HepG2 (cell line): ENCODE measurements at regions not wholly inside any gene's neighbourhood (a gene's known extent, or its start where the extent isn't known, plus 50 kb on each side); places are given as distances from the start of the nearest gene placed in this dataset.

Source experiments
- ATAC-seq: fragments of 200-7000 bp; cut with Tn5 transposase; 3 replicates; pipeline ENCODE4 v1.9.1; 2020; ENCODE audit warnings: mild to moderate bottlenecking, moderate library complexity
- BruUV-seq: library from RNA; stranded (reverse); fragments of 400-500 nt; replicated peaks from 2 replicates; lab custom pipeline; 2021; lab: Mats Ljungman, UMichigan
- CTCF ChIA-PET: fragments of 300-600 bp; formaldehyde crosslinking; extraction: SDS; loops from one replicate; lab custom pipeline; 2021; ENCODE audit warnings: low total read pairs, inconsistent platforms, low intra/inter-chr PET ratio; lab: Yijun Ruan, JAX
- POLR2A ChIA-PET: fragments of 350-600 bp; sonication (Branson Sonifier 250); formaldehyde crosslinking; loops from one replicate; lab custom pipeline; 2020; ENCODE audit warnings: antibody characterized with exemption, inconsistent platforms; lab: Yijun Ruan, JAX
- DNase-seq: peaks from one replicate; pipeline ENCODE4 v3.0.0-alpha.2; 2015; ENCODE audit warnings: low spot score
- FAIRE-seq: peaks from 3 replicates; lab custom pipeline; 2011; peaks lifted over from hg19 to GRCh38; lab: Jason Lieb, UNC
- H2AFZ ChIP-seq: one replicate; pipeline ENCODE4 v1.6.1; 2011; ENCODE audit warnings: low read length, inconsistent platforms
- H3K27ac ChIP-seq: fragments of 300-600 bp; 3 replicates; pipeline ENCODE4 v1.8.0; 2011; ENCODE audit warnings: mixed run types, mild to moderate bottlenecking, mixed read lengths, low read length, inconsistent platforms; ENCODE audit not compliant: insufficient read depth; ENCODE audit errors: extremely low read length
- H3K27me3 ChIP-seq, 2 experiments: fragments of 200-600 bp in 1 of 2; 2 replicates in 1 of 2; 3 replicates in 1 of 2; pipeline versions ENCODE4 v1.6.0 to v1.8.0; 2011; ENCODE audit warnings: low read length in 2 of 2, mild to moderate bottlenecking in 2 of 2, moderate library complexity in 2 of 2, inconsistent platforms in 1 of 2; ENCODE audit not compliant: insufficient read depth in 2 of 2, control insufficient read depth in 1 of 2
- H3K36me3 ChIP-seq, 2 experiments: fragments of 200-600 bp in 1 of 2; replicated peaks in 1 of 2; 2 replicates in 1 of 2; 3 replicates in 1 of 2; pipeline versions ENCODE4 v1.5.1 to v1.8.0; 2011; ENCODE audit warnings: low read length in 2 of 2, inconsistent platforms in 1 of 2; ENCODE audit not compliant: insufficient read depth in 2 of 2, control insufficient read depth in 1 of 2
- H3K4me1 ChIP-seq: 2 replicates; pipeline ENCODE4 v1.5.1; 2012; ENCODE audit warnings: low read length, inconsistent platforms; ENCODE audit not compliant: insufficient read depth
- H3K4me2 ChIP-seq: 2 replicates; pipeline ENCODE4 v1.6.0; 2011; ENCODE audit warnings: low read depth, low read length, inconsistent platforms
- H3K4me3 ChIP-seq, 3 experiments: fragments of 200-600 bp in 1 of 3; sonication (generic), shearing (Covaris generic) in 1 of 3; replicated peaks in 1 of 3; 2 replicates each; pipeline ENCODE4 v1.5.1; 2011 to 2016; ENCODE audit warnings: low read length in 3 of 3, inconsistent platforms in 2 of 3, low read depth in 2 of 3, mild to moderate bottlenecking in 2 of 3, control low read depth in 1 of 3, mixed read lengths in 1 of 3; ENCODE audit not compliant: insufficient read depth in 1 of 3
- H3K79me2 ChIP-seq: one replicate; pipeline ENCODE4 v1.6.1; 2011; ENCODE audit warnings: low read length, inconsistent platforms; ENCODE audit not compliant: insufficient read depth
- H3K9ac ChIP-seq: 2 replicates; pipeline ENCODE4 v1.6.0; 2011; ENCODE audit warnings: mild to moderate bottlenecking, low read depth, low read length, inconsistent platforms; ENCODE audit not compliant: insufficient read depth
- H3K9me3 ChIP-seq: 2 replicates; pipeline ENCODE4 v1.5.1; 2012; ENCODE audit warnings: mild to moderate bottlenecking, low read length
- H4K20me1 ChIP-seq: 2 replicates; pipeline ENCODE4 v1.6.0; 2011; ENCODE audit warnings: inconsistent platforms, mild to moderate bottlenecking, low read length, moderate library complexity; ENCODE audit not compliant: insufficient read depth
- IKZF4 ChIP-seq: sonication (generic); formaldehyde crosslinking; IDR thresholded peaks from 2 replicates; pipeline ENCODE4 v1.5.1; 2020; ENCODE audit warnings: borderline replicate concordance, mild to moderate bottlenecking, low read depth, missing genetic modification reagents; ENCODE audit errors: not compliant biosample characterization
- JUN ChIP-seq: sonication (generic); formaldehyde crosslinking; IDR thresholded peaks from 2 replicates; pipeline ENCODE4 v1.4.0; 2020; ENCODE audit warnings: mild to moderate bottlenecking, missing genetic modification reagents
- LCORL ChIP-seq, 2 experiments: fragments of 450-650 bp in 1 of 2; sonication (generic) in 1 of 2; formaldehyde crosslinking in 1 of 2; IDR thresholded peaks; 2 replicates each; pipeline versions ENCODE4 v1.5.0 to v1.6.1; 2017 to 2020; ENCODE audit warnings: antibody characterized with exemption in 1 of 2, missing genetic modification reagents in 1 of 2
- MATR3 ChIP-seq: sonication (generic); formaldehyde crosslinking; IDR thresholded peaks from 2 replicates; pipeline ENCODE4 v1.4.0; 2020; ENCODE audit warnings: missing genetic modification reagents
- TP53 ChIP-seq: sonication (generic); formaldehyde crosslinking; conservative IDR thresholded peaks from 2 replicates; pipeline ENCODE4 v1.4.0; 2020; ENCODE audit warnings: missing genetic modification reagents
- ZNF205 ChIP-seq: IDR thresholded peaks from 2 replicates; pipeline ENCODE4 v1.6.1; 2018; ENCODE audit warnings: missing biosample characterization, missing genetic modification reagents
- ZNF30 ChIP-seq: sonication (generic); formaldehyde crosslinking; IDR thresholded peaks from 2 replicates; pipeline ENCODE4 v1.5.0; 2020; ENCODE audit warnings: mild to moderate bottlenecking, missing genetic modification reagents
- ZNF546 ChIP-seq: sonication (generic); formaldehyde crosslinking; conservative IDR thresholded peaks from 2 replicates; pipeline ENCODE4 v1.8.1; 2023; ENCODE audit warnings: mild to moderate bottlenecking, missing genetic modification reagents
- WGBS: methylation state at CpG from one replicate; pipeline ENCODE4 v1.1.6; 2017; ENCODE audit warnings: low lambda C conversion rate; 5-methylcytosine and 5-hydroxymethylcytosine counted together
- in situ Hi-C: cut with HindIII; loops from 2 replicates; pipeline ENCODE4 v1.10.0; 2017; ENCODE audit warnings: low pct_unique_long_range_greater_than_20kb; ENCODE audit not compliant: extremely low pct_ligation_motif_present
- intact Hi-C: fragments of 100-400 bp; cut with micrococcal nuclease; formaldehyde crosslinking; loops from one replicate; pipeline ENCODE4 v1.10.0; 2022; ENCODE audit not compliant: unreplicated experiment
- TF ChIP-seq, protein P1 (sequence below): sonication (generic); formaldehyde crosslinking; IDR thresholded peaks from 2 replicates; pipeline ENCODE4 v1.4.0; 2020; ENCODE audit warnings: mild to moderate bottlenecking, missing genetic modification reagents
- TF ChIP-seq, protein P2 (sequence below): sonication (generic); formaldehyde crosslinking; IDR thresholded peaks from 2 replicates; pipeline ENCODE4 v1.4.0; 2020; ENCODE audit warnings: mild to moderate bottlenecking, low read depth, missing genetic modification reagents
- TF ChIP-seq, protein P3 (sequence below): sonication (generic); formaldehyde crosslinking; IDR thresholded peaks from 2 replicates; pipeline ENCODE4 v1.5.0; 2020; ENCODE audit warnings: missing genetic modification reagents, mild to moderate bottlenecking, borderline replicate concordance
- TF ChIP-seq, protein P4 (sequence below): sonication (generic); formaldehyde crosslinking; IDR thresholded peaks from 2 replicates; pipeline ENCODE4 v1.4.0; 2020; ENCODE audit warnings: missing genetic modification reagents

DNA sequence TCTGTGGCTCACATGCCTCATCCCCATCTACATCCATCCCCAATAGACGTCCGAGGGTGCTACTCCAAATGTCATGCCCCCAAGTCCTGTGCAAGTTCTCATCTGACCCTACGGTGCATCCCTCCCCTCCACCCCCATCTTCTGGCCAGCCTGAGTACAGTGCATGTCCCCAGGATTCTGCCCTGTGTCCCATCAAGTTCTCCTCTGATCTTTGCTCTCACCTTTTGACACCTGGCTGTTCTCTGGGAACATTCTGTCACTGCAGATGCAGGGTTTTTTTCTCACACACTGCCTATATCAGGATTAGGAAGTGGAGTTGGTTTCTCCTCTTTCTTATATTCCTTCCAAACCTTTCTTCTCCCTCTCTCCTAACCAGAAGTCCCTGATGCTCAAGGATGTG, 377.2 kb downstream of the GADD45G start:
- intact Hi-C loops, result no loop called here
- H4K20me1 ChIP-seq, result no peaks in the 10 kb centered on the region
- CTCF ChIA-PET, result no interaction called here
- no peaks in the 10 kb centered on the region for H3K79me2 ChIP-seq
- H3K36me3 ChIP-seq, result no peaks in the 10 kb centered on the region
- H3K27me3 ChIP-seq, result no peaks in the 10 kb centered on the region
- 0% methylated on average over 3 of the region's 3 CpGs for WGBS
- H2AFZ ChIP-seq, result no peak overlapping the region
- no peak overlapping the region for H3K27ac ChIP-seq
- no peak for TF ChIP-seq MATR3 (CRISPR knock-in tag)
- TF ChIP-seq, protein P1, sequence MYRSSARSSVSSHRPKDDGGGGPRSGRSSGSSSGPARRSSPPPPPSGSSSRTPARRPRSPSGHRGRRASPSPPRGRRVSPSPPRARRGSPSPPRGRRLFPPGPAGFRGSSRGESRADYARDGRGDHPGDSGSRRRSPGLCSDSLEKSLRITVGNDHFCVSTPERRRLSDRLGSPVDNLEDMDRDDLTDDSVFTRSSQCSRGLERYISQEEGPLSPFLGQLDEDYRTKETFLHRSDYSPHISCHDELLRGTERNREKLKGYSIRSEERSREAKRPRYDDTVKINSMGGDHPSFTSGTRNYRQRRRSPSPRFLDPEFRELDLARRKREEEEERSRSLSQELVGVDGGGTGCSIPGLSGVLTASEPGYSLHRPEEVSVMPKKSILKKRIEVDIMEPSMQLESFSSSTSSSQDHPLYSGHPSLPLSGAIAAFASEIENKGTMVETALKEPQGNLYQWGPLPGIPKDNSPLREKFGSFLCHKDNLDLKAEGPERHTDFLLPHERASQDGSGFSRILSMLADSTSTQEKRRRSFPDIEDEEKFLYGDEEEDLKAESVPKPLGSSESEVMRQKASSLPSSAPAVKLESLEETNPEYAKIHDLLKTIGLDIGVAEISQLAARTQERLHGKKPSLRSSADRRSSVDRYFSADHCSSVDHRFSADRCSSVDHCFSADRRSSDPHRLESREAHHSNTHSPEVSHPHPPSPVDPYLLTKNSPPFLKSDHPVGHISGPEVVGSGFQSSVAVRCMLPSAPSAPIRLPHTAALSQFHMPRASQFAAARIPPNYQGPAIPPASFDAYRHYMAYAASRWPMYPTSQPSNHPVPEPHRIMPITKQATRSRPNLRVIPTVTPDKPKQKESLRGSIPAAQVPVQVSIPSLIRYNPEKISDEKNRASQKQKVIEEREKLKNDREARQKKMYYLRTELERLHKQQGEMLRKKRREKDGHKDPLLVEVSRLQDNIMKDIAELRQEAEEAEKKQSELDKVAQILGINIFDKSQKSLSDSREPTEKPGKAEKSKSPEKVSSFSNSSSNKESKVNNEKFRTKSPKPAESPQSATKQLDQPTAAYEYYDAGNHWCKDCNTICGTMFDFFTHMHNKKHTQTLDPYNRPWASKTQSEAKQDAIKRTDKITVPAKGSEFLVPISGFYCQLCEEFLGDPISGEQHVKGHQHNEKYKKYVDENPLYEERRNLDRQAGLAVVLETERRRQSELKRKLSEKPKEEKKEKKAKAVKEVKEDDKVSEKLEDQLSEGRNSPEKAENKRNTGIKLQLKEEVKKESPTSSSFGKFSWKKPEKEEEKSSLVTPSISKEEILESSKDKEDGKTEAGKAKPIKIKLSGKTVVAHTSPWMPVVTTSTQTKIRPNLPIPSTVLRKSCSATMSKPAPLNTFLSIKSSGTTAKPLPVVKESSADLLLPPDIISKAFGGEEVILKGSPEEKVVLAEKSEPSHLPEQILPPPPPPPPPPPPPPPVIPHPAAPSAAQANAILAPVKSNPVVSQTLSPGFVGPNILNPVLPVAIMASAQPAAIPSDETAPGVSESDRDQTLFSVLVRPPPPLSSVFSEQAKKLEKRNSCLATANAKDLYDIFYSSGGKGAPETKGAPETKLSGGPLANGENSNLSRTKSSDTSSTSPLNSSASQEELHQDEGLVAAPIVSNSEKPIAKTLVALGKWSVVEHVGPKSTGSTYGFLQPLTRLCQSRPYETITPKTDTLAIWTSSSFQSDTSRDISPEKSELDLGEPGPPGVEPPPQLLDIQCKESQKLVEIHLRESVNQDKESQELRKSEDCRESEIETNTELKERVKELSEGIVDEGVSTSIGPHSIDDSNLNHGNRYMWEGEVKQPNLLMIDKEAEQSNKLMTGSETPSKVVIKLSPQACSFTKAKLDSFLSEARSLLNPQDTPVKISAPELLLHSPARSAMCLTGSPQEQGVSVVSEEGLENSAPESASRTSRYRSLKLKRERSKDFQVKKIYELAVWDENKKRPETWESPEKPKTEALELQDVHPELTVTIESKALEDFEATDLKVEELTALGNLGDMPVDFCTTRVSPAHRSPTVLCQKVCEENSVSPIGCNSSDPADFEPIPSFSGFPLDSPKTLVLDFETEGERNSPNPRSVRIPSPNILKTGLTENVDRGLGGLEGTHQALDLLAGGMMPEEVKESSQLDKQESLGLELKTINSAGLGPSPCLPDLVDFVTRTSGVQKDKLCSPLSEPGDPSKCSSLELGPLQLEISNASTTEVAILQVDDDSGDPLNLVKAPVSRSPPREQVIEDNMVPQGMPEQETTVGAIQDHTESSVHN (CRISPR knock-in tag), result no peak
- TF ChIP-seq LCORL (IDR thresholded peaks at IDR 0.05), result no peak
- no peak for TF ChIP-seq LCORL (CRISPR knock-in tag; IDR thresholded peaks at IDR 0.05)
- TF ChIP-seq, protein P2, sequence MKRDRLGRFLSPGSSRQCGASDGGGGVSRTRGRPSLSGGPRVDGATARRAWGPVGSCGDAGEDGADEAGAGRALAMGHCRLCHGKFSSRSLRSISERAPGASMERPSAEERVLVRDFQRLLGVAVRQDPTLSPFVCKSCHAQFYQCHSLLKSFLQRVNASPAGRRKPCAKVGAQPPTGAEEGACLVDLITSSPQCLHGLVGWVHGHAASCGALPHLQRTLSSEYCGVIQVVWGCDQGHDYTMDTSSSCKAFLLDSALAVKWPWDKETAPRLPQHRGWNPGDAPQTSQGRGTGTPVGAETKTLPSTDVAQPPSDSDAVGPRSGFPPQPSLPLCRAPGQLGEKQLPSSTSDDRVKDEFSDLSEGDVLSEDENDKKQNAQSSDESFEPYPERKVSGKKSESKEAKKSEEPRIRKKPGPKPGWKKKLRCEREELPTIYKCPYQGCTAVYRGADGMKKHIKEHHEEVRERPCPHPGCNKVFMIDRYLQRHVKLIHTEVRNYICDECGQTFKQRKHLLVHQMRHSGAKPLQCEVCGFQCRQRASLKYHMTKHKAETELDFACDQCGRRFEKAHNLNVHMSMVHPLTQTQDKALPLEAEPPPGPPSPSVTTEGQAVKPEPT (CRISPR knock-in tag), result no peak
- TF ChIP-seq, protein P3, sequence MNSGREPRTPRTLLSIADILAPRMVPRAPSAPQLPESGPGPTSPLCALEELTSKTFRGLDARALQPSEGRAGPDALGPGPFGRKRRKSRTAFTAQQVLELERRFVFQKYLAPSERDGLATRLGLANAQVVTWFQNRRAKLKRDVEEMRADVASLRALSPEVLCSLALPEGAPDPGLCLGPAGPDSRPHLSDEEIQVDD (CRISPR knock-in tag), result no peak
- no peak for TF ChIP-seq ZNF546 (CRISPR knock-in tag)
- TF ChIP-seq JUN (CRISPR knock-in tag), result no peak
- TF ChIP-seq ZNF205 (CRISPR knock-in tag), result no peak
- TF ChIP-seq, protein P4, sequence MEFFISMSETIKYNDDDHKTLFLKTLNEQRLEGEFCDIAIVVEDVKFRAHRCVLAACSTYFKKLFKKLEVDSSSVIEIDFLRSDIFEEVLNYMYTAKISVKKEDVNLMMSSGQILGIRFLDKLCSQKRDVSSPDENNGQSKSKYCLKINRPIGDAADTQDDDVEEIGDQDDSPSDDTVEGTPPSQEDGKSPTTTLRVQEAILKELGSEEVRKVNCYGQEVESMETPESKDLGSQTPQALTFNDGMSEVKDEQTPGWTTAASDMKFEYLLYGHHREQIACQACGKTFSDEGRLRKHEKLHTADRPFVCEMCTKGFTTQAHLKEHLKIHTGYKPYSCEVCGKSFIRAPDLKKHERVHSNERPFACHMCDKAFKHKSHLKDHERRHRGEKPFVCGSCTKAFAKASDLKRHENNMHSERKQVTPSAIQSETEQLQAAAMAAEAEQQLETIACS, result no peak
- TF ChIP-seq IKZF4 (CRISPR knock-in tag), result no peak
- TF ChIP-seq ZNF30 (CRISPR knock-in tag), result no peak
- TF ChIP-seq TP53 (CRISPR knock-in tag), result no peak
- TF ChIP-seq, all 625 proteins: peak for 0
- BruUV-seq, result no TSS peak
- FAIRE-seq, result no peak
- POLR2A ChIA-PET, result no interaction called here
- DNase-seq, result no peak
- H3K4me2 ChIP-seq, result no peak overlapping the region
- no peaks in the 10 kb centered on the region for H3K9me3 ChIP-seq
- no peak for ATAC-seq
- in situ Hi-C loops, result no loop called here
- H3K4me1 ChIP-seq, result no peaks in the 10 kb centered on the region
- no peak overlapping the region for H3K4me3 ChIP-seq
- H3K9ac ChIP-seq, result no peak overlapping the region
